Activated CD4-positive, CD25-positive, alpha-beta regulatory T cell treated with anti-CD3 and anti-CD28 coated beads, Interleukin-2, amount 50 U/mL, for 72 hours (primary cell): ENCODE measurements at regions not wholly inside any gene's neighbourhood (a gene's known extent, or its start where the extent isn't known, plus 50 kb on each side); places are given as distances from the start of the nearest gene placed in this dataset.
"Not testable (repeated sequence)": the region's sequence is repeated elsewhere in the genome, so short reads cannot be mapped to it uniquely, and the experiment has no call there.

Experiments
- DNase-seq: peaks from one replicate; pipeline ENCODE4 v3.0.0; 2021

- DNase-seq: no peak
Observed at GRCh38 chr17:37859451-37859850, 64.8 kb upstream of the TBC1D3K start.

- DNase-seq: not testable (repeated sequence)
Observed at GRCh38 chr17:37858391-37858790, 65.8 kb upstream of the TBC1D3K start.

GRCh38 chr17:37856245-37856644 lies 68.0 kb upstream of the TBC1D3K start:
- no peak for DNase-seq

- DNase-seq: no peak
Observed at GRCh38 chr17:37849617-37849972, 74.6 kb upstream of the TBC1D3K start.

GRCh38 chr17:37848690-37849616 lies 75.3 kb upstream of the TBC1D3K start:
- DNase-seq: no peak

- no peak for DNase-seq
Observed at GRCh38 chr17:37847811-37848331, 76.3 kb upstream of the TBC1D3K start.

- DNase-seq: no peak
Observed at GRCh38 chr17:37847102-37847501, 77.1 kb upstream of the TBC1D3K start.

- no peak for DNase-seq
Observed at GRCh38 chr17:37844977-37845293, 79.3 kb upstream of the TBC1D3K start.

GRCh38 chr17:37844158-37844976 lies 79.8 kb upstream of the TBC1D3K start:
- DNase-seq: peak; percentile 71

GRCh38 chr17:37842401-37842800 lies 81.8 kb upstream of the TBC1D3K start:
- no peak for DNase-seq

- DNase-seq: no peak
Observed at GRCh38 chr17:37841232-37841631, 83.0 kb upstream of the TBC1D3K start.

- no peak for DNase-seq
Observed at GRCh38 chr17:37840576-37840975, 83.6 kb upstream of the TBC1D3K start.

GRCh38 chr17:37839196-37839978 lies 84.8 kb upstream of the TBC1D3K start:
- DNase-seq: no peak

- DNase-seq: no peak
Observed at GRCh38 chr17:37838276-37838675, 85.9 kb upstream of the TBC1D3K start.

GRCh38 chr17:37836593-37836992 lies 87.6 kb upstream of the TBC1D3K start:
- no peak for DNase-seq

- no peak for DNase-seq
Observed at GRCh38 chr17:37834168-37834567, 89.3 kb upstream of the HNF1B start.

GRCh38 chr17:37833237-37833859 lies 88.5 kb upstream of the HNF1B start:
- DNase-seq: peak; percentile 36

GRCh38 chr17:37831986-37832385 lies 87.1 kb upstream of the HNF1B start:
- no peak for DNase-seq

GRCh38 chr17:37831492-37831891 lies 86.6 kb upstream of the HNF1B start:
- no peak for DNase-seq

GRCh38 chr17:37830151-37830993 lies 85.5 kb upstream of the HNF1B start:
- DNase-seq: no peak

GRCh38 chr17:37829592-37830123 lies 84.8 kb upstream of the HNF1B start:
- no peak for DNase-seq
